ENCODE measurements at regions not wholly inside any gene's neighbourhood (a gene's known extent, or its start where the extent isn't known, plus 50 kb on each side); places are given as distances from the start of the nearest gene placed in this dataset.

GRCh38 chr10:81514811-81515210, 360.2 kb upstream of the NRG3 start:
- no peak for TF ChIP-seq EZH2 (IDR thresholded peaks at IDR 0.05; ENCODE audit: borderline replicate concordance, low read depth, low read length, severe bottlenecking)
- ATAC-seq (ENCODE audit: insufficient read depth, low read depth), result no peak
- no peaks in the 10 kb centered on the region for H4K20me1 ChIP-seq (ENCODE audit: insufficient read depth, low read length)

GRCh38 chr10:81520688-81521087, 354.3 kb upstream of the NRG3 start:
- Histone ChIP-seq H3K4me2 (ENCODE audit: insufficient read depth, low read length) (no peak overlapping the region), H2AFZ (ENCODE audit: low read depth, low read length) (no peak overlapping the region), H3K9ac (ENCODE audit: low read depth, low read length) (no peak overlapping the region), H3K36me3 (ENCODE audit: insufficient read depth, low read length) (no peaks in the 10 kb centered on the region), H3K4me3 (ENCODE audit: low read depth in 1 of 2, low read length in 2 of 2) (no peak overlapping the region), H3K79me2 (ENCODE audit: insufficient read depth, low read length) (no peaks in the 10 kb centered on the region), H4K20me1 (ENCODE audit: insufficient read depth, low read length) (no peaks in the 10 kb centered on the region), H3K9me3 (ENCODE audit: insufficient read depth, low read length, severe bottlenecking) (peaks cover 2% of the 10 kb centered on the region), H3K4me1 (ENCODE audit: insufficient read depth, low read length) (no peaks in the 10 kb centered on the region), H3K27me3 (ENCODE audit: insufficient read depth, low read length, poor library complexity) (no peaks in the 10 kb centered on the region), H3K27ac (ENCODE audit: low read length) (no peak overlapping the region)
- TF ChIP-seq, protein P1, sequence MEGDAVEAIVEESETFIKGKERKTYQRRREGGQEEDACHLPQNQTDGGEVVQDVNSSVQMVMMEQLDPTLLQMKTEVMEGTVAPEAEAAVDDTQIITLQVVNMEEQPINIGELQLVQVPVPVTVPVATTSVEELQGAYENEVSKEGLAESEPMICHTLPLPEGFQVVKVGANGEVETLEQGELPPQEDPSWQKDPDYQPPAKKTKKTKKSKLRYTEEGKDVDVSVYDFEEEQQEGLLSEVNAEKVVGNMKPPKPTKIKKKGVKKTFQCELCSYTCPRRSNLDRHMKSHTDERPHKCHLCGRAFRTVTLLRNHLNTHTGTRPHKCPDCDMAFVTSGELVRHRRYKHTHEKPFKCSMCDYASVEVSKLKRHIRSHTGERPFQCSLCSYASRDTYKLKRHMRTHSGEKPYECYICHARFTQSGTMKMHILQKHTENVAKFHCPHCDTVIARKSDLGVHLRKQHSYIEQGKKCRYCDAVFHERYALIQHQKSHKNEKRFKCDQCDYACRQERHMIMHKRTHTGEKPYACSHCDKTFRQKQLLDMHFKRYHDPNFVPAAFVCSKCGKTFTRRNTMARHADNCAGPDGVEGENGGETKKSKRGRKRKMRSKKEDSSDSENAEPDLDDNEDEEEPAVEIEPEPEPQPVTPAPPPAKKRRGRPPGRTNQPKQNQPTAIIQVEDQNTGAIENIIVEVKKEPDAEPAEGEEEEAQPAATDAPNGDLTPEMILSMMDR (IDR thresholded peaks at IDR 0.05; ENCODE audit: borderline replicate concordance, extremely low read depth, low read length, poor library complexity, severe bottlenecking), result no peak
- TF ChIP-seq EZH2 (IDR thresholded peaks at IDR 0.05; ENCODE audit: borderline replicate concordance, low read depth, low read length, severe bottlenecking), result no peak
- DNase-seq (no peak), ATAC-seq (ENCODE audit: insufficient read depth, low read depth) (no peak)

More at GRCh38 chr10:81514811-81515210, 360.2 kb upstream of the NRG3 start:
- no peak overlapping the region for H2AFZ ChIP-seq (ENCODE audit: low read depth, low read length)
- no peak overlapping the region for H3K27ac ChIP-seq (ENCODE audit: low read length)
- no peak overlapping the region for H3K9ac ChIP-seq (ENCODE audit: low read depth, low read length)
- no peak for DNase-seq
- no peaks in the 10 kb centered on the region for H3K36me3 ChIP-seq (ENCODE audit: insufficient read depth, low read length)
- H3K79me2 ChIP-seq (ENCODE audit: insufficient read depth, low read length), result no peaks in the 10 kb centered on the region
- H3K4me2 ChIP-seq (ENCODE audit: insufficient read depth, low read length), result no peak overlapping the region
- H3K27me3 ChIP-seq (ENCODE audit: insufficient read depth, low read length, poor library complexity), result no peaks in the 10 kb centered on the region
- no peak overlapping the region for H3K4me3 ChIP-seq (ENCODE audit: low read depth in 1 of 2, low read length in 2 of 2)
- peaks cover 2% of the 10 kb centered on the region for H3K9me3 ChIP-seq (ENCODE audit: insufficient read depth, low read length, severe bottlenecking)
- no peaks in the 10 kb centered on the region for H3K4me1 ChIP-seq (ENCODE audit: insufficient read depth, low read length)

DNA sequence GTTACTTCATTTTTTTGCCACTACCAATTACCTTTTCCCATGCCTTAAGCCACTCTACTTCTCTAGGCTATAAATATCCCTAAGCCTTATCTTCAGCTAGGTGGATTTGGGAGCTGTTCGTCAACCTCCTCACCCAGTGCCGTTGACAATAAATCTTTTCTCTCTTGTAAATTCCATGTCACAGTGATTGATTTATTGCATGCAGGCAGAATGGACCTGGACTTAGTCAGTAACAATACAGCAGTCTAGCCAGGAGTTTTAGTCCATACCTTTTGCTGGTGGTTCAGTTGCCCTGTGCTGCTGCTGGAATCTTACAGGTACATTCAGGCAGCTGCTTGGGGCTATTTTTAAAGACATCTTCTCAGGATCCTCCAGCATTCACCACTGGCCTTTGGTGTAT, 350.5 kb upstream of the NRG3 start:
- Histone ChIP-seq H3K4me1 (ENCODE audit: insufficient read depth, low read length) (no peaks in the 10 kb centered on the region), H3K36me3 (ENCODE audit: insufficient read depth, low read length) (no peaks in the 10 kb centered on the region), H3K4me2 (ENCODE audit: insufficient read depth, low read length) (no peak overlapping the region), H3K79me2 (ENCODE audit: insufficient read depth, low read length) (no peaks in the 10 kb centered on the region), H3K9me3 (ENCODE audit: insufficient read depth, low read length, severe bottlenecking) (peaks cover 10% of the 10 kb centered on the region), H2AFZ (ENCODE audit: low read depth, low read length) (no peak overlapping the region), H4K20me1 (ENCODE audit: insufficient read depth, low read length) (no peaks in the 10 kb centered on the region), H3K27ac (ENCODE audit: low read length) (no peak overlapping the region), H3K9ac (ENCODE audit: low read depth, low read length) (no peak overlapping the region), H3K27me3 (ENCODE audit: insufficient read depth, low read length, poor library complexity) (no peaks in the 10 kb centered on the region), H3K4me3 (ENCODE audit: low read depth in 1 of 2, low read length in 2 of 2) (no peak overlapping the region)
- DNase-seq (no peak), ATAC-seq (ENCODE audit: insufficient read depth, low read depth) (no peak)
- TF ChIP-seq EZH2 (IDR thresholded peaks at IDR 0.05; ENCODE audit: borderline replicate concordance, low read depth, low read length, severe bottlenecking), result no peak

DNA sequence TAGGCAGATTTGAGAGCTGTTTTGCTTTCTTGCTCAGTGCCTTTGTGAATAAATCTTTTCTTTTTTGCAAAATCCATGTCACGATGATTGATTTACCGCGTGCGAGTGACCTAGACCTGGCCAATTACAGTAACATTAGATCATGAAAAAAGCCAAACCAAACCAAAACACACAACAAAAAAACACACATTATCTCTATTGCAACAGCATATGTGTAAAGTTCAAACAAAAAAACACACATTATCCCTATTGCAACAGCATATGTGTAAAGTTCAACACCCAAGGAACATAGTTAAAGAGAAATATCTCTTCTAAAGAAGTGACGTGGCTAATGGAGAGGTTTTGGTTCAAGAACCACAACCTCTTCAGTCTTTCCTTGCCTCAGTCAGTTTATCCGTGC, 342.6 kb upstream of the NRG3 start:
- H3K27me3 ChIP-seq (ENCODE audit: insufficient read depth, low read length, poor library complexity), result no peaks in the 10 kb centered on the region
- no peak overlapping the region for H3K4me2 ChIP-seq (ENCODE audit: insufficient read depth, low read length)
- TF ChIP-seq, protein P1 (IDR thresholded peaks at IDR 0.05; ENCODE audit: borderline replicate concordance, extremely low read depth, low read length, poor library complexity, severe bottlenecking), result no peak
- TF ChIP-seq EZH2 (IDR thresholded peaks at IDR 0.05; ENCODE audit: borderline replicate concordance, low read depth, low read length, severe bottlenecking), result no peak
- no peaks in the 10 kb centered on the region for H4K20me1 ChIP-seq (ENCODE audit: insufficient read depth, low read length)
- H3K4me3 ChIP-seq (ENCODE audit: low read depth in 1 of 2, low read length in 2 of 2), result no peak overlapping the region
- no peaks in the 10 kb centered on the region for H3K79me2 ChIP-seq (ENCODE audit: insufficient read depth, low read length)
- ATAC-seq (ENCODE audit: insufficient read depth, low read depth) (no peak), DNase-seq (no peak)
- no peaks in the 10 kb centered on the region for H3K36me3 ChIP-seq (ENCODE audit: insufficient read depth, low read length)
- H2AFZ ChIP-seq (ENCODE audit: low read depth, low read length), result no peak overlapping the region
- H3K9me3 ChIP-seq (ENCODE audit: insufficient read depth, low read length, severe bottlenecking), result peaks cover 4% of the 10 kb centered on the region
- H3K27ac ChIP-seq (ENCODE audit: low read length), result no peak overlapping the region
- H3K9ac ChIP-seq (ENCODE audit: low read depth, low read length), result no peak overlapping the region
- H3K4me1 ChIP-seq (ENCODE audit: insufficient read depth, low read length), result no peaks in the 10 kb centered on the region
